DOHH2 (cell line): ENCODE measurements at regions not wholly inside any gene's neighbourhood (a gene's known extent, or its start where the extent isn't known, plus 50 kb on each side); places are given as distances from the start of the nearest gene placed in this dataset.

Experiments
- EZH2phosphoT487 ChIP-seq: fragments of 200-600 bp; sonication (generic); IDR thresholded peaks from 2 replicates; pipeline ENCODE4 v1.6.1; 2017; ENCODE audit warnings: borderline replicate concordance, mild to moderate bottlenecking, antibody characterized with exemption, low read length, moderate library complexity, mixed read lengths
- TF ChIP-seq, protein P1 (sequence below): fragments of 200-600 bp; sonication (generic); IDR thresholded peaks from one replicate; pipeline ENCODE4 v1.5.1; 2014; ENCODE audit warnings: antibody characterized with exemption, mild to moderate bottlenecking, low read depth, low read length; ENCODE audit not compliant: poor library complexity, severe bottlenecking

DNA sequence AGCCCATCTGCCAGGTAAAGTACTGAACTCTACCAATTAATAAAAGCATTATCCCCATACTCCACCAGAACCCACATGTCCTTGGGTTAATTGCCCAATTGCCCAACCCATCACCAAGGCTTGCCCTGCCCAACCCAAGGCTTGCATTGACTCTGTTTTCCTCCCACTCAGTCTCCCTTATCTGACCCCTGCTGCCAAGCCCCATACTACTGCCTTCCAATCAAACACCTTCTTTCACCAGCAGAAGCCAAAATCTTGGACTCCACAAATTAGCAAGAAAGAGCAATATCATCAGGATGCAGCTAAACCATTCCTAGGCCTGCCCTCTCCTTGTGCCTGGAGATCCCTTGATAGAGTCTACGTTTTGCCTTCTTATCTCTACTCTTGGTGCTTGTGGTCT, 602.9 kb downstream of the NTRK3 start:
- TF ChIP-seq, protein P1, sequence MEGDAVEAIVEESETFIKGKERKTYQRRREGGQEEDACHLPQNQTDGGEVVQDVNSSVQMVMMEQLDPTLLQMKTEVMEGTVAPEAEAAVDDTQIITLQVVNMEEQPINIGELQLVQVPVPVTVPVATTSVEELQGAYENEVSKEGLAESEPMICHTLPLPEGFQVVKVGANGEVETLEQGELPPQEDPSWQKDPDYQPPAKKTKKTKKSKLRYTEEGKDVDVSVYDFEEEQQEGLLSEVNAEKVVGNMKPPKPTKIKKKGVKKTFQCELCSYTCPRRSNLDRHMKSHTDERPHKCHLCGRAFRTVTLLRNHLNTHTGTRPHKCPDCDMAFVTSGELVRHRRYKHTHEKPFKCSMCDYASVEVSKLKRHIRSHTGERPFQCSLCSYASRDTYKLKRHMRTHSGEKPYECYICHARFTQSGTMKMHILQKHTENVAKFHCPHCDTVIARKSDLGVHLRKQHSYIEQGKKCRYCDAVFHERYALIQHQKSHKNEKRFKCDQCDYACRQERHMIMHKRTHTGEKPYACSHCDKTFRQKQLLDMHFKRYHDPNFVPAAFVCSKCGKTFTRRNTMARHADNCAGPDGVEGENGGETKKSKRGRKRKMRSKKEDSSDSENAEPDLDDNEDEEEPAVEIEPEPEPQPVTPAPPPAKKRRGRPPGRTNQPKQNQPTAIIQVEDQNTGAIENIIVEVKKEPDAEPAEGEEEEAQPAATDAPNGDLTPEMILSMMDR: no peak
- TF ChIP-seq EZH2phosphoT487: no peak
